Fibroblast of pulmonary artery (primary cell): ENCODE measurements at regions not wholly inside any gene's neighbourhood (a gene's known extent, or its start where the extent isn't known, plus 50 kb on each side); places are given as distances from the start of the nearest gene placed in this dataset.

ENCODE experiments used
- DNase-seq: peaks from one replicate; pipeline ENCODE4 v3.0.0-alpha.2; 2010; ENCODE audit warnings: low read depth
- H3K4me3 ChIP-seq: replicated peaks from 2 replicates; pipeline ENCODE4 v1.5.1; 2011; ENCODE audit warnings: low read depth, mild to moderate bottlenecking, control low read depth, low read length, moderate library complexity
- TF ChIP-seq, protein P1 (sequence below): IDR thresholded peaks from 2 replicates; pipeline ENCODE4 v1.5.1; 2011; ENCODE audit warnings: mild to moderate bottlenecking, control low read depth, low read length, inconsistent platforms; ENCODE audit errors: missing control alignments

DNA sequence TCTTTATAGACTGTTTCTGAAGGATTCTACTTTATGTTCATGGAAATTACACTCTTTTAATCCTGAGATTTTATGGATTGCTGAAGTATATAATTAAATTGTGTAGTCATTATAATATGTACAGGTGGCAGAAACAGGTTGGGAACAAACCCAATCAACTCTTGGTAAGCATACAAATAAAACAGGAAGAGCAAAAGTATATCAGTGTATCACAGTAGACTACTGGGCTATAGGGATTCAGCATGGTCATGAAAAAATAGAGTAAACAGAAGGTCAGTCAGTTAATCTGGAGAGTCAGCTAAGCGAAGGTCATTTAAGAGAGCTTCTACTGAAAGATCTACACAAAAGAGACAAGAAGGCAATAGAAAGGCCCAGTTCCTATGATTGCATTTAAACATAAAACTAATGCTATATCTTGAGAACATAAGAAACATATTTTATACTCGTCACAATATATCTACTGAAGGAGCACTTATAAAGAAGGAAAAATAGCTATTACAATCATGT is 178.9 kb upstream of the ECI2 start:
- DNase-seq, result no peak
- TF ChIP-seq, protein P1, sequence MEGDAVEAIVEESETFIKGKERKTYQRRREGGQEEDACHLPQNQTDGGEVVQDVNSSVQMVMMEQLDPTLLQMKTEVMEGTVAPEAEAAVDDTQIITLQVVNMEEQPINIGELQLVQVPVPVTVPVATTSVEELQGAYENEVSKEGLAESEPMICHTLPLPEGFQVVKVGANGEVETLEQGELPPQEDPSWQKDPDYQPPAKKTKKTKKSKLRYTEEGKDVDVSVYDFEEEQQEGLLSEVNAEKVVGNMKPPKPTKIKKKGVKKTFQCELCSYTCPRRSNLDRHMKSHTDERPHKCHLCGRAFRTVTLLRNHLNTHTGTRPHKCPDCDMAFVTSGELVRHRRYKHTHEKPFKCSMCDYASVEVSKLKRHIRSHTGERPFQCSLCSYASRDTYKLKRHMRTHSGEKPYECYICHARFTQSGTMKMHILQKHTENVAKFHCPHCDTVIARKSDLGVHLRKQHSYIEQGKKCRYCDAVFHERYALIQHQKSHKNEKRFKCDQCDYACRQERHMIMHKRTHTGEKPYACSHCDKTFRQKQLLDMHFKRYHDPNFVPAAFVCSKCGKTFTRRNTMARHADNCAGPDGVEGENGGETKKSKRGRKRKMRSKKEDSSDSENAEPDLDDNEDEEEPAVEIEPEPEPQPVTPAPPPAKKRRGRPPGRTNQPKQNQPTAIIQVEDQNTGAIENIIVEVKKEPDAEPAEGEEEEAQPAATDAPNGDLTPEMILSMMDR, result no peak
- H3K4me3 ChIP-seq, result no peak overlapping the region

DNA sequence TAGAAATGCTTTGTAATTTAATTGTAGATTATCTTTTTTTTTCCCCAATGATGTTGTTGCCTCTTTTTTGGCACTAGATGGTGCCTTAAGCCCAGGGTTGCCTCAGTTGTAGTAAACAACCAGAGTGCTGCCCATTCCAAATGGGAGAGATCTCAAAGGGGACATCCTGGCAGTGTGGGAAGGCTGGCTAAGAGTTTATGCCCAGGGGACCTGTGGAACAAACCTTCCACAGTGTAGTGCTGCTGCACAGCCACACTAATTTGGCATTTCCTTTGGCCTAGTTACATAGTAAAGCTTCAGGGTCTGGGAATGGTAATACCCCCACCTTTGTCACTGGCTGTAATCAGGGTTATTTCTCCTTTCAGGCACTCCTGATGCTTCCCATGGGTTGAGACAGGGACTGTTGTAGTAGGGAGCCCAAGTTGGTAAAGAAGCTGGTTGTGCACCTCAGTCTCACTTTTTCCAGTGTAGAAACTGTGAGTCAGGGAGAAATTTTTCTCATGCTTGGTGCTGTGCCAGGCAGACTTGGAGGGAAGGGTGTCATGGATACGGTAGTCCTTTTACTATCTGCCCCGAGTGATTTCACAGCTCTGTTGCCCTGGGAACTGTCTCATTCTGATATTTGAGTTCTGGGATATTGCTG is 177.8 kb upstream of the ECI2 start:
- no peak overlapping the region for H3K4me3 ChIP-seq
- TF ChIP-seq, protein P1, result peak; percentile 65
- DNase-seq, result peak; percentile 98

DNA sequence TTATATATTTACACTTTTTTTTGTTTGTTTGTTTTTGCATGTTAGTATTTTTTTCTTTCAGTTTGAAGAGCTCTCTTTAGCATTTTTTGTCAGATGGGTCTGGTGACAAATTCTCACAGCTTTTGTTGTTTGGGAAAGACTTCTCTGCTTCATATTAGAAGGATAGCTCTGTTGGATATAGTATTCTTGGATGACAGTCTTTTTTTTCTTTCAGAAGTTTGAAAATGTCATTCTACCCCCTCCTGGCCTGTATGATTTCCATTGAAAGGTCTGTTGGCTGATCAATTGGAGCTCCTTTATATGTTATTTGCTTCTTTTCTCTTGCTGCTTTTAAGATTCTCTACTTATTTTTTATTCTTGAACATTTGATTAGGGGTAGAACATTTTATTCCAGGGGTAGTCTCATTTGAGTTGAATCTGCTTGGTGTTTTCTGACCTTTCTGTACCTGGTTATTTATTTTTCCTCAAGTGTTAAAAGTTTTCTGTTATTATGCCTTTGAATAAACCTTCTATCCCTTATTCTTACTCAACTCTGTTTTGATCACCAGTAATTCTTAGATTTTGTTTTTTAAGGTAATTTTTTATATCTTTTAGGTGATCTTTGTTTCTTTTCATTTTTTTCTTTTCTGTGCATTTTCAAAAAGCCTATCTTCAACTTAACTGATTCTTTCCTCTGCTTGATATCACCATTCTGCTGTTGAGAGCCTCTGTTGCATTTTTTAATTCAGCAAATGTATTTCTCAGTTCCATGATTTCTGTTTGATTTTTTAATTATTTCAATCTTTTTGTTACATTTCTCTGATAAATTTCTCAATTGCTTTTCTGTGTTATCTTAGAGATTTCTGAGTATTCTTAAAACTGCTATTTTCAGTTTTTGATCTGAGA is 176.8 kb upstream of the ECI2 start:
- H3K4me3 ChIP-seq, result no peak overlapping the region
- TF ChIP-seq, protein P1, result no peak
- no peak for DNase-seq

DNA sequence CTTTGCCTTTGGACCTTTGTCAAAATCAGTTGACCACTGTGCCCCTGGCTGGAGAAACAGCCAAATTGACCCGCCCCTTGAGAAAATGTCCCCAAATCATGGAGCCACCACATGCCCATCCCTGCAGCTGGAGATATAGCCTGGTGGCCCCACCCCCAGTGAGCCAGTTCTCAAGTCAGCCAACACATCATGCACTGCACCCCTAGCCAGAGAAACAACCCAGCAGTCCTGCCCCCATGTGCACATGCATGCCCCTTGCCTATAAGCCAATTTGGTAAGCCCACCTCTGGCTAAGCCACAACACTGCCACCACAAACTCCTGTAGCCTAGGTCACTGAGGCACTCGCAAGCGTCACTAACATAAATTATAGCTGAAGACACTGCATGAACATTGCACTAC is 174.2 kb upstream of the ECI2 start:
- TF ChIP-seq, protein P1, result no peak
- H3K4me3 ChIP-seq, result no peak overlapping the region
- no peak for DNase-seq

DNA sequence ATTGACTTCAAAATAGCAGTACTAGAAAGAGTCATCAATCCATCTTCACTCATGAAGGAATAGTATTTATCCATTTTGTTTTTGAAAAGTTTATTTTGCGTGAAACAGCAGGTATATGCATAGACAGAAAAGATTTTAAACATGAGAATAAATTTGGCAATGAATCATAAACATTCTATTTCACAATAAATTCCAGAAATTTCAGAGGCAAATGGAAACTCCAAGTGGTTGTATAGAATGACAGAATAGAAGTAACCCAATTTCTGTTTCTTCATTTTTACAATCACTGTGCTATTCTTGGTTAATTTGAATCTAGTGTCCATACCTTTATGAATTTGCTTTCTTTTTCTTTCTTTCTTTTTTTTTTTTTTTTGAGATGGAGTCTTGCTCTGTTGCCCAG is 173.0 kb upstream of the ECI2 start:
- TF ChIP-seq, protein P1, result no peak
- H3K4me3 ChIP-seq, result no peak overlapping the region
- no peak for DNase-seq

DNA sequence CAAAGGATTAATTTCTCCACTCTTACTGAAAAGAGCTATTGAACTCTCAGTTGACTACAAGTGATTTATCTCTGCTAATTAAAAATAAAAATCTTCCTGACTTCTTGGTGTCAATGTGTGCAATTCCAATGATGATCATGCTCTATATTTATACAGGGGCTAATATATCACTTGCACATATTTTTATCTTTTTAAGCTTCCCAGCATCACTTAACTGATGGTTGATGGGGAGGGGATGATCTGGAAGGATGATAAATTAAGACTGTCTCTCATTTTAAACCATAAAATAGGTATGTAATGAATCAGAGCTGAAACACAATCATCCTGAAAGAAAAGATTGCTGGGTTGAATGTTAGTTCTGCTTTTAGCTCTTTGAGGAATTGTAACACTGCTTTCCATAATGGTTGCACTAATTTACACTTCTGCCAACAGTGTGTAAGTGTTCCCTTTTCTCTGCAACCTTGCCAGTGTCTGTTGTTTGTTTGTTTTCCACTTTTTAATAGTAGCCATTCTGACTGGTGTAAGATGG is 169.6 kb upstream of the ECI2 start:
- no peak overlapping the region for H3K4me3 ChIP-seq
- TF ChIP-seq, protein P1, result no peak
- DNase-seq, result no peak
